Bone marrow (tissue), 2 donors: ENCODE measurements at regions not wholly inside any gene's neighbourhood (a gene's known extent, or its start where the extent isn't known, plus 50 kb on each side); places are given as distances from the start of the nearest gene placed in this dataset.

Experiments
- DNase-seq, 2 donors: peaks; one replicate each; lab custom pipeline; 2025; lab: John Stamatoyannopoulos, UW

DNA sequence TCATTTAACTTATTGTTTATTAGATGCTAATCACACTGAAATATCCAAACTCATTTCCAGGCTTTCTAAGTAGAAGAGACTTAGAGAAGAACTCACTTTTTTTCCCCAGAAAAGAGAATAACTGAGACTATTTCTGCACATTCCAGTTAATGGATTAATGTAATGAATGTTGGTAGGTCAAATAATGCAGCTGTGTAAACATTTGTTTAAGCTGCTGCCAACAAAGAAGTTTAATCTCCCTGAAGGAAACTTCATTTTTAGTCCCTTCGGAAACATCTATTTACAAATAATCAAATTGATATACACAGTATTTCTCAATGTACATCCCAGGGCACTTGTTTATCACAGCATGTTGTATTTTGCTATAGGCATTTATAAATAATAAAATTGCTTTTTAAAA lies 126.9 kb downstream of the KCNS3 start:
- no peak for DNase-seq

DNA sequence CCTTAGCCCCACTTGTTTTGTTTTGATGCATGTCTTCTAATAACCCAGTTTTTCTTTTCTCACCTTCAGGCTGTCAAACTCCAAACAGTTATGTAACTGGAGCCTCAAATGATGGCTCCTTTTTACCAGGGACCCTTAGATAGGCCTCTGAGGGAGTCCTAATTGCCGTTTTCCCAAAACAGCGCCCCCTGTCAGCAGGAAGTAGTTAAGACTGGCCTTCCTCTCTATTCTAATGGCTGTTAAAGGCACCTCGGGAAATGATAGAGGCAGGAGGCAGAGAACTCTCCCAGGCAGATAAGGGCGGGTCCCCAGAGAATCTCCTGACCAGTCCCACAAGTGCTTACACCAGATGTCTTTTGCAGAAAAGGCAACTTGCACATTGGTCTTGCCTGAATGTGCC lies 123.2 kb downstream of the KCNS3 start:
- DNase-seq: no peak

DNA sequence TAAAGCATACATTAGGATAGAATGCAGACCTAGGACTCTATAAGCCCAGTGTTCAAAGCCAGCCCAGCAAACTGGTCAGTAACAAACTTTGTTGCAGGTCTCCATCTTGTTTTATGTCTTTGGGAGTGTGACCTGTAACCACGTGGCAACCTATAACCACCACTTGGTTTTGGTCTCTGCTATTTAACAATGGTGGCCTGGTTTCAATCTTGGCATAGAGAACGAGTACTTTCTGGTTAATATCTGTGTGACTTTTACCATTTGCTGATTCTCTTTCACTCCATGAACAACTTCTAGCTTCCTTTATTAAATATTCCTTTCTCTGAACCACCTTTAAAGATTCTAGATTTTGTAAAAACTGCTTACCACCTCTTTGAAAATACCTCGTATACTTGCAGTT lies 118.5 kb downstream of the KCNS3 start:
- DNase-seq: no peak

DNA sequence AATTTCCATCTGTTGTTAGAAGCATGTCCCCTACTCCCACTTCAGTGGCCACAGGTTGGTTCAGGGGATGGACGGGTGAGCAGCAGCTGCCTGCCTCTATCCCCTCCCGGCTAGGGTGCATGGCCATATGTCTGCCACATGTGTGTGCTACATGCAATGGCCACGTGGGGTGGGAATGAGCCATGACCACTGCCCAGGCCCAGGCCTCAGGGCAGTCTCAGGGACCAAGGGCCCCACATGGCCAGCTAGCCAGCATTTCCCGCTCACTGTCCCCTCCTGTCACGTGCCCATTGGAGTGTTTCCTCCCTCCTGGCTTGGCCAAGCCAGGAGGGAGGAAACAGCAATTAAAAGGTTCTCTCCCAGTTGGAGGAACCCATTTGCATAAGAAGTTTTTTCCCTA lies 117.1 kb downstream of the KCNS3 start:
- no peak for DNase-seq
